Stimulated activated naive CD8-positive, alpha-beta T cell treated with anti-CD3 and anti-CD28 coated beads, Interleukin-15, Interleukin-2, amounts not matched to agents 100 ng/mL and 50 ng/mL, for 24 hours (primary cell): ENCODE measurements at regions not wholly inside any gene's neighbourhood (a gene's known extent, or its start where the extent isn't known, plus 50 kb on each side); places are given as distances from the start of the nearest gene placed in this dataset.

ENCODE experiments used
- H3K27ac Mint-ChIP-seq: one replicate; pipeline ENCODE4 v1.8.0; 2021; ENCODE audit warnings: mild to moderate bottlenecking, mixed read lengths
- H3K27me3 Mint-ChIP-seq: one replicate; pipeline ENCODE4 v1.8.0; 2021; ENCODE audit warnings: mixed read lengths
- H3K36me3 Mint-ChIP-seq: one replicate; pipeline ENCODE4 v1.8.0; 2021; ENCODE audit warnings: low read depth, mixed read lengths
- H3K4me1 Mint-ChIP-seq: one replicate; pipeline ENCODE4 v1.8.0; 2021; ENCODE audit warnings: low read depth, mixed read lengths
- H3K4me3 Mint-ChIP-seq: one replicate; pipeline ENCODE4 v1.8.0; 2021; ENCODE audit warnings: mild to moderate bottlenecking, mixed read lengths
- H3K9me3 Mint-ChIP-seq: one replicate; pipeline ENCODE4 v1.8.0; 2021; ENCODE audit warnings: mixed read lengths

- no peaks in the 10 kb centered on the region for H3K4me1 Mint-ChIP-seq
- H3K27ac Mint-ChIP-seq: no peak overlapping the region
- H3K27me3 Mint-ChIP-seq: peaks cover 8% of the 10 kb centered on the region
- H3K9me3 Mint-ChIP-seq: no peaks in the 10 kb centered on the region
- H3K4me3 Mint-ChIP-seq: no peak overlapping the region
- no peaks in the 10 kb centered on the region for H3K36me3 Mint-ChIP-seq
Measured at GRCh38 chr3:66803206-66803605, 194.9 kb upstream of the KBTBD8 start.

- Mint-ChIP-seq H3K4me3 (no peak overlapping the region), H3K36me3 (no peaks in the 10 kb centered on the region), H3K27me3 (peaks cover 3% of the 10 kb centered on the region), H3K9me3 (no peaks in the 10 kb centered on the region), H3K4me1 (no peaks in the 10 kb centered on the region), H3K27ac (no peak overlapping the region)
Measured at GRCh38 chr3:66803721-66804695, 194.1 kb upstream of the KBTBD8 start.

GRCh38 chr3:66808891-66809594 lies 189.1 kb upstream of the KBTBD8 start:
- no peaks in the 10 kb centered on the region for H3K9me3 Mint-ChIP-seq
- no peak overlapping the region for H3K27ac Mint-ChIP-seq
- H3K36me3 Mint-ChIP-seq: no peaks in the 10 kb centered on the region
- H3K4me3 Mint-ChIP-seq: no peak overlapping the region
- no peaks in the 10 kb centered on the region for H3K4me1 Mint-ChIP-seq
- no peaks in the 10 kb centered on the region for H3K27me3 Mint-ChIP-seq

- Mint-ChIP-seq H3K4me1 (no peaks in the 10 kb centered on the region), H3K27me3 (no peaks in the 10 kb centered on the region), H3K4me3 (no peak overlapping the region), H3K9me3 (no peaks in the 10 kb centered on the region), H3K36me3 (no peaks in the 10 kb centered on the region), H3K27ac (no peak overlapping the region)
Measured at GRCh38 chr3:66809595-66809958, 188.5 kb upstream of the KBTBD8 start.

- H3K36me3 Mint-ChIP-seq: no peaks in the 10 kb centered on the region
- H3K4me3 Mint-ChIP-seq: no peak overlapping the region
- H3K9me3 Mint-ChIP-seq: no peaks in the 10 kb centered on the region
- H3K4me1 Mint-ChIP-seq: no peaks in the 10 kb centered on the region
- no peak overlapping the region for H3K27ac Mint-ChIP-seq
- no peaks in the 10 kb centered on the region for H3K27me3 Mint-ChIP-seq
Measured at GRCh38 chr3:66812136-66812535, 186.0 kb upstream of the KBTBD8 start.

- Mint-ChIP-seq H3K36me3 (no peaks in the 10 kb centered on the region), H3K4me3 (no peak overlapping the region), H3K9me3 (no peaks in the 10 kb centered on the region), H3K4me1 (no peaks in the 10 kb centered on the region), H3K27me3 (peaks cover 5% of the 10 kb centered on the region), H3K27ac (no peak overlapping the region)
Measured at GRCh38 chr3:66812741-66813140, 185.4 kb upstream of the KBTBD8 start.

GRCh38 chr3:66816090-66816761 lies 181.9 kb upstream of the KBTBD8 start:
- no peak overlapping the region for H3K4me3 Mint-ChIP-seq
- H3K27ac Mint-ChIP-seq: no peak overlapping the region
- H3K36me3 Mint-ChIP-seq: no peaks in the 10 kb centered on the region
- no peaks in the 10 kb centered on the region for H3K9me3 Mint-ChIP-seq
- no peaks in the 10 kb centered on the region for H3K4me1 Mint-ChIP-seq
- peaks cover 14% of the 10 kb centered on the region for H3K27me3 Mint-ChIP-seq

- Mint-ChIP-seq H3K27me3 (peaks cover 14% of the 10 kb centered on the region), H3K36me3 (no peaks in the 10 kb centered on the region), H3K9me3 (no peaks in the 10 kb centered on the region), H3K4me3 (no peak overlapping the region), H3K4me1 (no peaks in the 10 kb centered on the region), H3K27ac (no peak overlapping the region)
Measured at GRCh38 chr3:66817951-66818557, 180.1 kb upstream of the KBTBD8 start.

GRCh38 chr3:66819993-66820501 lies 178.1 kb upstream of the KBTBD8 start:
- no peaks in the 10 kb centered on the region for H3K36me3 Mint-ChIP-seq
- peaks cover 14% of the 10 kb centered on the region for H3K27me3 Mint-ChIP-seq
- no peaks in the 10 kb centered on the region for H3K9me3 Mint-ChIP-seq
- no peak overlapping the region for H3K4me3 Mint-ChIP-seq
- H3K27ac Mint-ChIP-seq: no peak overlapping the region
- no peaks in the 10 kb centered on the region for H3K4me1 Mint-ChIP-seq

- Mint-ChIP-seq H3K4me3 (no peak overlapping the region), H3K27me3 (peaks cover 12% of the 10 kb centered on the region), H3K4me1 (no peaks in the 10 kb centered on the region), H3K36me3 (no peaks in the 10 kb centered on the region), H3K9me3 (no peaks in the 10 kb centered on the region), H3K27ac (no peak overlapping the region)
Measured at GRCh38 chr3:66822186-66823008, 175.7 kb upstream of the KBTBD8 start.

- Mint-ChIP-seq H3K27me3 (peaks cover 11% of the 10 kb centered on the region), H3K4me1 (no peaks in the 10 kb centered on the region), H3K9me3 (no peaks in the 10 kb centered on the region), H3K4me3 (no peak overlapping the region), H3K36me3 (no peaks in the 10 kb centered on the region), H3K27ac (no peak overlapping the region)
Measured at GRCh38 chr3:66823009-66823397, 175.1 kb upstream of the KBTBD8 start.

- no peak overlapping the region for H3K27ac Mint-ChIP-seq
- no peaks in the 10 kb centered on the region for H3K4me1 Mint-ChIP-seq
- H3K9me3 Mint-ChIP-seq: no peaks in the 10 kb centered on the region
- H3K36me3 Mint-ChIP-seq: no peaks in the 10 kb centered on the region
- no peak overlapping the region for H3K4me3 Mint-ChIP-seq
- peaks cover 13% of the 10 kb centered on the region for H3K27me3 Mint-ChIP-seq
Measured at GRCh38 chr3:66823532-66823931, 174.6 kb upstream of the KBTBD8 start.

- no peak overlapping the region for H3K27ac Mint-ChIP-seq
- H3K4me1 Mint-ChIP-seq: no peaks in the 10 kb centered on the region
- no peak overlapping the region for H3K4me3 Mint-ChIP-seq
- no peaks in the 10 kb centered on the region for H3K36me3 Mint-ChIP-seq
- H3K27me3 Mint-ChIP-seq: peaks cover 8% of the 10 kb centered on the region
- H3K9me3 Mint-ChIP-seq: no peaks in the 10 kb centered on the region
Measured at GRCh38 chr3:66825375-66825774, 172.7 kb upstream of the KBTBD8 start.

GRCh38 chr3:66827726-66828125 lies 170.4 kb upstream of the KBTBD8 start:
- Mint-ChIP-seq H3K9me3 (no peaks in the 10 kb centered on the region), H3K4me3 (no peak overlapping the region), H3K27ac (no peak overlapping the region), H3K4me1 (no peaks in the 10 kb centered on the region), H3K36me3 (no peaks in the 10 kb centered on the region), H3K27me3 (peaks cover 8% of the 10 kb centered on the region)
